Vagina (tissue), 2 donors: ENCODE measurements at regions not wholly inside any gene's neighbourhood (a gene's known extent, or its start where the extent isn't known, plus 50 kb on each side); places are given as distances from the start of the nearest gene placed in this dataset.

ENCODE experiments used
- POLR2A ChIP-seq, 2 donors: fragments of 450-650 bp; IDR thresholded peaks; one replicate each; pipeline ENCODE4 v1.6.1; 2017; ENCODE audit warnings: antibody characterized with exemption in 2 of 2, mild to moderate bottlenecking in 2 of 2, moderate library complexity in 2 of 2
- TF ChIP-seq, protein P1 (sequence below), 3 experiments: fragments of 450-650 bp in 2 of 3; fragments of 200-600 bp in 1 of 3; sonication (generic) in 1 of 3; IDR thresholded peaks; one replicate each; pipeline ENCODE4 v1.5.1; 2017 to 2019; ENCODE audit warnings: antibody characterized with exemption in 3 of 3, mild to moderate bottlenecking in 2 of 3, moderate library complexity in 2 of 3

DNA sequence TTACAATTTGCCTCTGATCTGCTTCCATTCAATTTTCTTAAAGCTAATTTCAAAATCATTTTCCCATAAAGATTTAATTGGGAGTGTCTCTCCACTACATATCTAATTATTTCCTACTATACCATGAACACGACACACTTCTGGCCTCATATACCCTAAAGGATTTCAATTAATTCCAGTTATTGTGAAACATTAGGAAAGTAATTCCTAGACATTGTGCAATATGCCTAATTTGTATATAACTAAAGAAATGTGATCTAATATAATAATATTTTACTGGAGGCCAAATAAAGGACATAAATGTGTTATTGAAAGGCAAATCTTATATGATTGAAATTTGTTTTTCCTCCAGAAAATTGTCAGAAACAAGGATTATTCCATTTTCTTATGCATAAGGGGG is 727.2 kb upstream of the ADGRL2 start:
- TF ChIP-seq, protein P1, sequence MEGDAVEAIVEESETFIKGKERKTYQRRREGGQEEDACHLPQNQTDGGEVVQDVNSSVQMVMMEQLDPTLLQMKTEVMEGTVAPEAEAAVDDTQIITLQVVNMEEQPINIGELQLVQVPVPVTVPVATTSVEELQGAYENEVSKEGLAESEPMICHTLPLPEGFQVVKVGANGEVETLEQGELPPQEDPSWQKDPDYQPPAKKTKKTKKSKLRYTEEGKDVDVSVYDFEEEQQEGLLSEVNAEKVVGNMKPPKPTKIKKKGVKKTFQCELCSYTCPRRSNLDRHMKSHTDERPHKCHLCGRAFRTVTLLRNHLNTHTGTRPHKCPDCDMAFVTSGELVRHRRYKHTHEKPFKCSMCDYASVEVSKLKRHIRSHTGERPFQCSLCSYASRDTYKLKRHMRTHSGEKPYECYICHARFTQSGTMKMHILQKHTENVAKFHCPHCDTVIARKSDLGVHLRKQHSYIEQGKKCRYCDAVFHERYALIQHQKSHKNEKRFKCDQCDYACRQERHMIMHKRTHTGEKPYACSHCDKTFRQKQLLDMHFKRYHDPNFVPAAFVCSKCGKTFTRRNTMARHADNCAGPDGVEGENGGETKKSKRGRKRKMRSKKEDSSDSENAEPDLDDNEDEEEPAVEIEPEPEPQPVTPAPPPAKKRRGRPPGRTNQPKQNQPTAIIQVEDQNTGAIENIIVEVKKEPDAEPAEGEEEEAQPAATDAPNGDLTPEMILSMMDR (IDR thresholded peaks at IDR 0.05) = no peak
- no peak for TF ChIP-seq POLR2A (IDR thresholded peaks at IDR 0.05)
